ENCODE measurements at regions not wholly inside any gene's neighbourhood (a gene's known extent, or its start where the extent isn't known, plus 50 kb on each side); places are given as distances from the start of the nearest gene placed in this dataset.

GRCh38 chrX:63514569-63515080, 163.5 kb upstream of the SPIN4 start:
- H3K27ac Mint-ChIP-seq: peak overlapping the region; percentile 43
- peaks cover 19% of the 10 kb centered on the region for H3K4me1 Mint-ChIP-seq
- H3K36me3 Mint-ChIP-seq: peaks cover 2% of the 10 kb centered on the region
- no peak for DNase-seq (ENCODE audit: low spot score in 2 of 2, unreplicated experiment in 2 of 2)
- no peaks in the 10 kb centered on the region for H3K27me3 Mint-ChIP-seq (ENCODE audit: low read depth)
- H3K4me3 Mint-ChIP-seq: no peak overlapping the region
- H3K9me3 Mint-ChIP-seq: peaks cover 34% of the 10 kb centered on the region
- no peak for TF ChIP-seq CTCF (IDR thresholded peaks at IDR 0.05; ENCODE audit: unreplicated experiment)

- Mint-ChIP-seq H3K4me3 (no peak overlapping the region), H3K4me1 (peaks cover 19% of the 10 kb centered on the region)
These were observed 162.9 kb upstream of the SPIN4 start for GRCh38 chrX:63513825-63514568.

GRCh38 chrX:63511361-63511760, 160.2 kb upstream of the SPIN4 start:
- no peak for DNase-seq (ENCODE audit: low spot score in 2 of 2, unreplicated experiment in 2 of 2)
- Mint-ChIP-seq H3K9me3 (peaks cover 36% of the 10 kb centered on the region), H3K27ac (no peak overlapping the region), H3K27me3 (ENCODE audit: low read depth) (no peaks in the 10 kb centered on the region), H3K4me3 (no peak overlapping the region), H3K4me1 (peaks cover 19% of the 10 kb centered on the region), H3K36me3 (peaks cover 4% of the 10 kb centered on the region)
- TF ChIP-seq CTCF (IDR thresholded peaks at IDR 0.05; ENCODE audit: unreplicated experiment): no peak

More at GRCh38 chrX:63513825-63514568, 162.9 kb upstream of the SPIN4 start:
- Mint-ChIP-seq H3K36me3 (peaks cover 4% of the 10 kb centered on the region), H3K27ac (peak overlapping the region; percentile 23), H3K9me3 (peaks cover 37% of the 10 kb centered on the region), H3K27me3 (ENCODE audit: low read depth) (no peaks in the 10 kb centered on the region)
- TF ChIP-seq CTCF (IDR thresholded peaks at IDR 0.05; ENCODE audit: unreplicated experiment): no peak
- no peak for DNase-seq (ENCODE audit: low spot score in 2 of 2, unreplicated experiment in 2 of 2)

GRCh38 chrX:63508668-63509067, 157.5 kb upstream of the SPIN4 start:
- H3K27ac Mint-ChIP-seq: no peak overlapping the region
- peaks cover 34% of the 10 kb centered on the region for H3K9me3 Mint-ChIP-seq
- no peak for DNase-seq (ENCODE audit: low spot score in 2 of 2, unreplicated experiment in 2 of 2)
- no peaks in the 10 kb centered on the region for H3K27me3 Mint-ChIP-seq (ENCODE audit: low read depth)
- H3K4me3 Mint-ChIP-seq: no peak overlapping the region
- TF ChIP-seq CTCF (IDR thresholded peaks at IDR 0.05; ENCODE audit: unreplicated experiment): no peak
- H3K36me3 Mint-ChIP-seq: peaks cover 4% of the 10 kb centered on the region
- peaks cover 10% of the 10 kb centered on the region for H3K4me1 Mint-ChIP-seq

GRCh38 chrX:63506320-63506719, 155.2 kb upstream of the SPIN4 start:
- TF ChIP-seq CTCF (IDR thresholded peaks at IDR 0.05; ENCODE audit: unreplicated experiment): no peak
- Mint-ChIP-seq H3K27me3 (ENCODE audit: low read depth) (no peaks in the 10 kb centered on the region), H3K27ac (no peak overlapping the region), H3K9me3 (peaks cover 28% of the 10 kb centered on the region), H3K36me3 (peaks cover 4% of the 10 kb centered on the region), H3K4me1 (peaks cover 10% of the 10 kb centered on the region), H3K4me3 (no peak overlapping the region)
- DNase-seq (ENCODE audit: low spot score in 2 of 2, unreplicated experiment in 2 of 2): no peak

Measured in mesothelial cell of epicardium (in vitro differentiated cells).